GM19467 (cell line): ENCODE measurements at regions not wholly inside any gene's neighbourhood (a gene's known extent, or its start where the extent isn't known, plus 50 kb on each side); places are given as distances from the start of the nearest gene placed in this dataset.

Source experiments
- ATAC-seq: cut with Tn5 transposase; IDR thresholded peaks from one replicate; pipeline ENCODE4 v1.9.1; 2021; ENCODE audit warnings: mild to moderate bottlenecking, moderate library complexity; ENCODE audit not compliant: unreplicated experiment

- no peak for ATAC-seq
Measured at GRCh38 chr2:12502759-12503158, 214.0 kb upstream of the TRIB2 start.

GRCh38 chr2:12504443-12504842, 212.3 kb upstream of the TRIB2 start:
- ATAC-seq, result no peak

DNA sequence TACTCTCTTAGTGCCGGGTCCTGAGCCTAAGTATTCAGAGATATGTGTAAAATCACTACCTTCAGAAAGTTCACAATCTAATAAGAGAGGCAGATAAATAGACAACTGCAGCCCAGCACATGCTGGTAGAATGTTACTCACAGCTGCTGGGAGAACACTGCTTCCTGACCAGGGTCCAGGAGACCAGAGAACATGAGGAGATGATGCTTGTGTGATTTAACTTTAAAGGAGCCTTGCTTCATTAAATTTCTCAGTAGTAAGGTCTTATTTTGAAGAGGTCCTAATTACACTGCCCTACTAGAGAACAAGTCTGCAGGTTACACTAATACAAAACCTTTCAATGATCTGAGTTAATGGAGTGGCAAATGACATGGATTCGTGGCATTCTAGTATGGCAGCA, 209.9 kb upstream of the TRIB2 start:
- ATAC-seq, result no peak

- peak; percentile 79 for ATAC-seq
Measured at GRCh38 chr2:12507295-12507694, 209.4 kb upstream of the TRIB2 start.

DNA sequence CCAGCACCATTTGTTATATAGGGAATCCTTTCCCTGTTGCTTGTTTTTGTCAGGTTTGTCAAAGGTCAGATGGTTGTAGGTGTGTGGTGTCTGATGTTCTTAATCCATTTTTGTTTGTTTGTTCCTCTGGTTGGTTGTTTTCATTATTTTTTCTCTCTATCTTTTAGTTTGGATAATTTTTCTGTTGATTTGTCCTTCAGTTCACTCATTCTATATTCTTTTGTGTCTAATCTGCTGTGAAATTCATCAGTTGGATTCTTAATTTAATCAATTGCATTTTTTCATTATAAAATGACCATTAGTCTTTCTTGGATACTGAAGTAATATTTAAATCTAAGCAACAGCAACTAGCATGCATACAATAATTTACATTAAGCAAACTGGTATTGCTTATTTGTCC, 206.7 kb upstream of the TRIB2 start:
- ATAC-seq, result no peak

DNA sequence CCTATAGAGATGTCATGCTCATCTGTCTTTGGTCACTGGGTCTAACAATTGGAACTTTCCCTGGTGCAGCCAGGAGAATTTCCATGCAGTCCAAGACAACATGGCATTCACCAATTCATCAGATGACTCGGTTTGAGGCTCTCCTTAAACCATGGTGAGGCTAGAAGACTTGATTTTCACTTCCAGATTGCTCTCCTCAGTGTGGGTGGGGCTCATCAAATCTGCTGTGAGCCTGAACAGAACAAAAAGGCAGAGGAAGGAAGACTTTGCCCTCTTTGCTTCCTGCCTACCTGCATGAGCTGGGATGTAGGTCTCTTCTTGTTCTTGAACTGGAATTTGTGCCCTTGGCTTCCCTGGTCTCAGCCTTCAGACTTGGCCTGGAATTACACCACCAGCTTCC, 203.4 kb upstream of the TRIB2 start:
- no peak for ATAC-seq

DNA sequence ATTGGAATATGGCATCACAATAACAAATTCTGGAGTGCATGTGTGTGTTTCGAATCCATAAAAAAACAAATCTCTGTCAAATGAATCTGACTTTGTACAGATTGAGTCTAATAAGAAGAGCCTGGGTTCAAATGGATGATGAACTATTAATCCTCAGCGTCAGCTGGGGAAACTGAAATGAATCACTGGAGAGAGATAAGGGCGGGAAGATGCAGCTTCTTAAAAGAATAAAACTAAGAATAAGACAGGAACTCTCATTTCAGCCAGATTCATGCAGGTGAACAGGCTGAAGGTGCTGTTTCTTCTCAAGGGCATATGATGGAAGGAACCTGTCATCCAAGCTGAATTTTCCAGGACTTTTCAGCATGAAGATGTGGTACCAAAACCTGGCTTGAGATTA, 202.6 kb upstream of the TRIB2 start:
- ATAC-seq, result no peak

GRCh38 chr2:12514631-12515437, 201.9 kb upstream of the TRIB2 start:
- no peak for ATAC-seq

GRCh38 chr2:12515871-12516270, 200.9 kb upstream of the TRIB2 start:
- no peak for ATAC-seq

- no peak for ATAC-seq
Measured at GRCh38 chr2:12533337-12534005, 183.3 kb upstream of the TRIB2 start.

GRCh38 chr2:12534646-12535263, 182.0 kb upstream of the TRIB2 start:
- no peak for ATAC-seq

DNA sequence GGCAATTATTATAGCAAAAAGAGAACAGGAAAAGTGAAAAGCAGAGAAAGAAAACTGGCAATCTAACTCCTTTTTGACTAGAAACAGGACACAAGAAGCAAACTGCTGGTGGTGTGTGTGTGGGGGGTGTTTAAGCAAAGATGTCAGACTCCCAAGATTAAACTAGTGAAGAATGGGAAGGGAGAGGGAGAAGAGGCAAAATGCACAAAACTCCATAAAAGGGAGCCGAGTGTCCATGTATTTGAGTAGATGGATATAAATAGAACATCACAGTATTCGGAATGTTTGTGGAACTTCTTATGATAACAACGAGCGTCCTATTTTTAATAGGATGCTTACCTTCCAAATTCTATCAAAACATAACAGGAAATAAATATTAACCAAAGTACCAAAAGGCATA, 179.8 kb upstream of the TRIB2 start:
- no peak for ATAC-seq

- ATAC-seq, result no peak
Measured at GRCh38 chr2:12538138-12538694, 178.5 kb upstream of the TRIB2 start.

DNA sequence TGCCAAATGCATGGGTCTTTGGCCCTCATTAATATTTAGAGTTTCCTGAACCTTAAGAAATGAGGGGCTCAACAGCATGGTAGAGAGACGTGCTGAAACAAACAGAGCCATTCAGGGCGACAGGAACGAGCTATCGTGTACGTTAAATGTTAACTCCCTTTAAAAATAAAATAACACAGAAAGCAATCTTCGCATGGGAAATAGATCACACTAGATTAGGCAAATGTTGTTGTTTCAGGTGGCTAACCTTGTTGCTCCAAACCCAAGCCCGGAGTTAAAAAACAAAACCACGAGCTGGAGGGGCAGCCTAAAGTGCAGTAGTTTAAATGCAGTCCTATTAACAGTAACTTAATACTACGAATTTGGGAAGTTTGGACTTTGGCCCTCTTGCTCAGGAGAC, 177.4 kb upstream of the TRIB2 start:
- no peak for ATAC-seq

GRCh38 chr2:12539776-12540562, 176.8 kb upstream of the TRIB2 start:
- ATAC-seq, result no peak

GRCh38 chr2:12543076-12543977, 173.4 kb upstream of the TRIB2 start:
- no peak for ATAC-seq

GRCh38 chr2:12543978-12544558, 172.7 kb upstream of the TRIB2 start:
- ATAC-seq, result peak; percentile 62

DNA sequence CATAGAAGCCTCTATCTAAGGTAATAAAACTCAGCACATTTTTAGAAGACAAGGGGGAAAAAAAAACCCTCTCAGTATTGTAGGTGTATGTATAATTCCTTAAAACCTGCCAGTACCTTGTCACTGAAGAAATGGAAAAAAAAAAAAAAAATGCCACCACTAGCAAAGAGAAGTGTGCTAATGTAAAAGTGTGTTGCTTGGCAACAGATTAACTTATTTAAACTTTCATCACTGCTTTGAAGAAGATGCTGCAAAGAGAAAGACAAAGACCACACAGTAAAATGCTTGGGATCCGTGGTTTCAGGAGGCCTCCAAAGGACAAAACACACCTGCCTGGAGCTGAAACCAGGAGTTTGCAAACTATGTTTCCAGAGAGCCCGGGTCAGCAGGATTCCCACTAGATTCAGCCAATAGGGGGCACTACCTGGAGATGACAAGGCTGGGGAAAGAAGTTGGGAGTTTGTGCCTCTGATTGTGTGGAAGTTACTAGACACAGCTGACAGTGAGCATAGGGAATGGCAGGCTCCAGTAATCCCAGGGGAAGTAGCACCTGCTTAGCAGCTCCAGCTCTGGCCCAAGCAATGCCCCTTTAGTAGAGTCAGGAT, 169.1 kb upstream of the TRIB2 start:
- no peak for ATAC-seq

DNA sequence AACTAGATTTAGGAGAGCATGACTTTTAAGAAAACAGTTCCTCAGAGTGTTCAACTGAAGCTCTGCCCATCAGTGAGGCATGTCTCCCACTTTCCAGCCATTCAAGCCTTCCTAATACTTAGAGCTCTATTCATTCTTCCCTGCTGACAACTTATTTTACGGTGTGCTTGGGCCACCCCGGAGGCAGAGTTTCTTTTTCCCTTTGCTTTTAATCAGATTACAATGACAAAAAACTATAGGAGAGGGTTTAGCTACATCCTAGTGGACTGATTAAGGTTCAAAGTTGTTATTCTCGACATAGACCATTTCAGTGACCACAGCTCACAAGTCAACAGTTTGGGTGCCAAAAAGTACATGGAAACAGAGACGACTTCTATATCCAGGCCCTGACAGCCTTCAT, 167.8 kb upstream of the TRIB2 start:
- no peak for ATAC-seq
